GM12865 (cell line): ENCODE measurements at regions not wholly inside any gene's neighbourhood (a gene's known extent, or its start where the extent isn't known, plus 50 kb on each side); places are given as distances from the start of the nearest gene placed in this dataset.
"Not testable (repeated sequence)": the region's sequence is repeated elsewhere in the genome, so short reads cannot be mapped to it uniquely, and the experiment has no call there.

Source experiments
- DNase-seq: peaks from one replicate; pipeline ENCODE4 v3.0.0; 2010; ENCODE audit warnings: low read depth
- H3K4me3 ChIP-seq: 2 replicates; pipeline ENCODE4 v1.5.1; 2011; ENCODE audit warnings: mild to moderate bottlenecking, low read depth, low read length, control low read depth
- CTCF ChIP-seq: IDR thresholded peaks from 2 replicates; pipeline ENCODE4 v1.5.1; 2011; ENCODE audit warnings: low read length, control low read depth, low read depth, inconsistent platforms; ENCODE audit not compliant: insufficient read depth; ENCODE audit errors: missing control alignments

GRCh38 chr12:83893101-83893500, 1019.5 kb downstream of the SLC6A15 start:
- no peak overlapping the region for H3K4me3 ChIP-seq
- TF ChIP-seq CTCF = no peak
- no peak for DNase-seq

- no peak for DNase-seq
- TF ChIP-seq CTCF = no peak
- H3K4me3 ChIP-seq = no peak overlapping the region
Measured at GRCh38 chr12:83889745-83890144, 1022.9 kb downstream of the SLC6A15 start.

- TF ChIP-seq CTCF = no peak
- DNase-seq = no peak
- no peak overlapping the region for H3K4me3 ChIP-seq
Measured at GRCh38 chr12:83886479-83886878, 1026.1 kb downstream of the SLC6A15 start.

- not testable (repeated sequence) for DNase-seq, H3K4me3 ChIP-seq
Measured at GRCh38 chr12:83870921-83871599, 1041.5 kb downstream of the SLC6A15 start.

- no peak for TF ChIP-seq CTCF
- DNase-seq = no peak
- no peak overlapping the region for H3K4me3 ChIP-seq
Measured at GRCh38 chr12:83866477-83866876, 1046.1 kb downstream of the SLC6A15 start.

GRCh38 chr12:83865431-83865830, 1047.2 kb downstream of the SLC6A15 start:
- no peak overlapping the region for H3K4me3 ChIP-seq
- TF ChIP-seq CTCF = no peak
- DNase-seq = no peak

GRCh38 chr12:83864054-83864453, 1048.5 kb downstream of the SLC6A15 start:
- H3K4me3 ChIP-seq = no peak overlapping the region
- no peak for DNase-seq
- no peak for TF ChIP-seq CTCF
